ENCODE measurements at regions not wholly inside any gene's neighbourhood (a gene's known extent, or its start where the extent isn't known, plus 50 kb on each side); places are given as distances from the start of the nearest gene placed in this dataset.

DNA sequence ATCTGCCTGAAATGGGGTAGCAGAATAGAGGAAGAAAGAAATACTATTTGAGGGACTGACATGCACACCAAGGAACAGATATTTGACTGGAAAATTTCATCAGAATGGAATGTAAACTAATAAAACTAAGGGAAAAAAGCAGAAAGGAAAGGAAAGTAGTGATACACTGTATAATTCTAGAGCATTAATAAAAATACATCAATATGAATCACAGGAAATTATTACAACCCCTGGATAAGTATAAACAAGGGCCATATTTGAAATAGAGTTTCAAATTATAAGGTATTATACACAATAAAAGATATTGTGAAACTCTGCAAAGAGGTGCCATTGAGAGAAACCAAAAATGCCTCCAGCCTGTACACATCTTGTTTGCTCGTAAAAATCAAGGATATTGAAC, 149.6 kb downstream of the ICOS start:
- H3K9ac ChIP-seq (ENCODE audit: low read length) = no peak overlapping the region
- no peaks in the 10 kb centered on the region for H3K9me3 ChIP-seq (ENCODE audit: control insufficient read depth in 1 of 2, insufficient read depth in 1 of 2, low read depth in 1 of 2, low read length in 2 of 2)
- peaks cover 6% of the 10 kb centered on the region; the same call in 1 of the 2 replicates for H3K27me3 ChIP-seq (ENCODE audit: insufficient read depth, low read length)
- no TSS peak for BruUV-seq (replicated peaks)
- H3K4me2 ChIP-seq (ENCODE audit: low read length) = no peak overlapping the region
- ChIA-PET CTCF (no interaction called here), POLR2A (no interaction called here), RAD21 (ENCODE audit: low non-redundant PET in 1 of 2, low total read pairs in 2 of 2, uncharacterized antibody in 2 of 2, unreplicated experiment in 2 of 2) (no interaction called here)
- DNase-seq (ENCODE audit: low read depth, low spot score) (no peak), ATAC-seq (no peak)
- intact Hi-C loops (cut with micrococcal nuclease) = no loop called here
- TF ChIP-seq, protein P1, sequence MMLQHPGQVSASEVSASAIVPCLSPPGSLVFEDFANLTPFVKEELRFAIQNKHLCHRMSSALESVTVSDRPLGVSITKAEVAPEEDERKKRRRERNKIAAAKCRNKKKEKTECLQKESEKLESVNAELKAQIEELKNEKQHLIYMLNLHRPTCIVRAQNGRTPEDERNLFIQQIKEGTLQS (IDR thresholded peaks at IDR 0.05) = no peak
- TF ChIP-seq YY1 (IDR thresholded peaks at IDR 0.05; ENCODE audit: extremely low read depth, insufficient replicate concordance, low read depth, low read length) (no peak), POLR2A (IDR thresholded peaks at IDR 0.05; ENCODE audit: borderline replicate concordance, extremely low read depth, insufficient read depth, insufficient read length) (no peak), FOSL1 (IDR thresholded peaks at IDR 0.05; ENCODE audit: low read depth) (no peak), POLR2AphosphoS5 (IDR thresholded peaks at IDR 0.05; ENCODE audit: low read depth, low read length) (no peak), EZH2phosphoT487 (IDR thresholded peaks at IDR 0.05; ENCODE audit: borderline replicate concordance) (no peak), SRF (IDR thresholded peaks at IDR 0.05; ENCODE audit: low read depth) (no peak), SP1 (IDR thresholded peaks at IDR 0.05; ENCODE audit: low read depth) (no peak), SIN3A (IDR thresholded peaks at IDR 0.05; ENCODE audit: low read depth) (no peak), TCF7L2 (IDR thresholded peaks at IDR 0.05; ENCODE audit: borderline replicate concordance, extremely low read depth, insufficient read depth, insufficient read length) (no peak), ZNF274 (IDR thresholded peaks at IDR 0.05; ENCODE audit: low read depth, low read length) (no peak), CBX3 (IDR thresholded peaks at IDR 0.05; ENCODE audit: low read depth) (no peak), EZH2 (IDR thresholded peaks at IDR 0.05) (no peak), EGR1 (IDR thresholded peaks at IDR 0.05; ENCODE audit: low read depth) (no peak), CEBPB (IDR thresholded peaks at IDR 0.05; ENCODE audit: low read depth) (no peak), ELF1 (IDR thresholded peaks at IDR 0.05; ENCODE audit: borderline replicate concordance, low read depth) (no peak)
- TF ChIP-seq, protein P2, sequence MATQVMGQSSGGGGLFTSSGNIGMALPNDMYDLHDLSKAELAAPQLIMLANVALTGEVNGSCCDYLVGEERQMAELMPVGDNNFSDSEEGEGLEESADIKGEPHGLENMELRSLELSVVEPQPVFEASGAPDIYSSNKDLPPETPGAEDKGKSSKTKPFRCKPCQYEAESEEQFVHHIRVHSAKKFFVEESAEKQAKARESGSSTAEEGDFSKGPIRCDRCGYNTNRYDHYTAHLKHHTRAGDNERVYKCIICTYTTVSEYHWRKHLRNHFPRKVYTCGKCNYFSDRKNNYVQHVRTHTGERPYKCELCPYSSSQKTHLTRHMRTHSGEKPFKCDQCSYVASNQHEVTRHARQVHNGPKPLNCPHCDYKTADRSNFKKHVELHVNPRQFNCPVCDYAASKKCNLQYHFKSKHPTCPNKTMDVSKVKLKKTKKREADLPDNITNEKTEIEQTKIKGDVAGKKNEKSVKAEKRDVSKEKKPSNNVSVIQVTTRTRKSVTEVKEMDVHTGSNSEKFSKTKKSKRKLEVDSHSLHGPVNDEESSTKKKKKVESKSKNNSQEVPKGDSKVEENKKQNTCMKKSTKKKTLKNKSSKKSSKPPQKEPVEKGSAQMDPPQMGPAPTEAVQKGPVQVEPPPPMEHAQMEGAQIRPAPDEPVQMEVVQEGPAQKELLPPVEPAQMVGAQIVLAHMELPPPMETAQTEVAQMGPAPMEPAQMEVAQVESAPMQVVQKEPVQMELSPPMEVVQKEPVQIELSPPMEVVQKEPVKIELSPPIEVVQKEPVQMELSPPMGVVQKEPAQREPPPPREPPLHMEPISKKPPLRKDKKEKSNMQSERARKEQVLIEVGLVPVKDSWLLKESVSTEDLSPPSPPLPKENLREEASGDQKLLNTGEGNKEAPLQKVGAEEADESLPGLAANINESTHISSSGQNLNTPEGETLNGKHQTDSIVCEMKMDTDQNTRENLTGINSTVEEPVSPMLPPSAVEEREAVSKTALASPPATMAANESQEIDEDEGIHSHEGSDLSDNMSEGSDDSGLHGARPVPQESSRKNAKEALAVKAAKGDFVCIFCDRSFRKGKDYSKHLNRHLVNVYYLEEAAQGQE (IDR thresholded peaks at IDR 0.05; ENCODE audit: low read depth) = no peak
- TF ChIP-seq, protein P3, sequence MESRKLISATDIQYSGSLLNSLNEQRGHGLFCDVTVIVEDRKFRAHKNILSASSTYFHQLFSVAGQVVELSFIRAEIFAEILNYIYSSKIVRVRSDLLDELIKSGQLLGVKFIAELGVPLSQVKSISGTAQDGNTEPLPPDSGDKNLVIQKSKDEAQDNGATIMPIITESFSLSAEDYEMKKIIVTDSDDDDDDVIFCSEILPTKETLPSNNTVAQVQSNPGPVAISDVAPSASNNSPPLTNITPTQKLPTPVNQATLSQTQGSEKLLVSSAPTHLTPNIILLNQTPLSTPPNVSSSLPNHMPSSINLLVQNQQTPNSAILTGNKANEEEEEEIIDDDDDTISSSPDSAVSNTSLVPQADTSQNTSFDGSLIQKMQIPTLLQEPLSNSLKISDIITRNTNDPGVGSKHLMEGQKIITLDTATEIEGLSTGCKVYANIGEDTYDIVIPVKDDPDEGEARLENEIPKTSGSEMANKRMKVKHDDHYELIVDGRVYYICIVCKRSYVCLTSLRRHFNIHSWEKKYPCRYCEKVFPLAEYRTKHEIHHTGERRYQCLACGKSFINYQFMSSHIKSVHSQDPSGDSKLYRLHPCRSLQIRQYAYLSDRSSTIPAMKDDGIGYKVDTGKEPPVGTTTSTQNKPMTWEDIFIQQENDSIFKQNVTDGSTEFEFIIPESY (IDR thresholded peaks at IDR 0.05; ENCODE audit: extremely low read depth, insufficient replicate concordance, low read length) = no peak
- TF ChIP-seq, protein P4, sequence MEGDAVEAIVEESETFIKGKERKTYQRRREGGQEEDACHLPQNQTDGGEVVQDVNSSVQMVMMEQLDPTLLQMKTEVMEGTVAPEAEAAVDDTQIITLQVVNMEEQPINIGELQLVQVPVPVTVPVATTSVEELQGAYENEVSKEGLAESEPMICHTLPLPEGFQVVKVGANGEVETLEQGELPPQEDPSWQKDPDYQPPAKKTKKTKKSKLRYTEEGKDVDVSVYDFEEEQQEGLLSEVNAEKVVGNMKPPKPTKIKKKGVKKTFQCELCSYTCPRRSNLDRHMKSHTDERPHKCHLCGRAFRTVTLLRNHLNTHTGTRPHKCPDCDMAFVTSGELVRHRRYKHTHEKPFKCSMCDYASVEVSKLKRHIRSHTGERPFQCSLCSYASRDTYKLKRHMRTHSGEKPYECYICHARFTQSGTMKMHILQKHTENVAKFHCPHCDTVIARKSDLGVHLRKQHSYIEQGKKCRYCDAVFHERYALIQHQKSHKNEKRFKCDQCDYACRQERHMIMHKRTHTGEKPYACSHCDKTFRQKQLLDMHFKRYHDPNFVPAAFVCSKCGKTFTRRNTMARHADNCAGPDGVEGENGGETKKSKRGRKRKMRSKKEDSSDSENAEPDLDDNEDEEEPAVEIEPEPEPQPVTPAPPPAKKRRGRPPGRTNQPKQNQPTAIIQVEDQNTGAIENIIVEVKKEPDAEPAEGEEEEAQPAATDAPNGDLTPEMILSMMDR (IDR thresholded peaks at IDR 0.05 in 2 of 3, conservative IDR thresholded peaks at IDR 0.05 in 1 of 3; ENCODE audit: borderline replicate concordance in 1 of 3, insufficient read depth in 1 of 3, low read depth in 2 of 3, low read length in 2 of 3) = no peak
- TF ChIP-seq, protein P5, sequence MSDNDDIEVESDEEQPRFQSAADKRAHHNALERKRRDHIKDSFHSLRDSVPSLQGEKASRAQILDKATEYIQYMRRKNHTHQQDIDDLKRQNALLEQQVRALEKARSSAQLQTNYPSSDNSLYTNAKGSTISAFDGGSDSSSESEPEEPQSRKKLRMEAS (IDR thresholded peaks at IDR 0.05) = no peak
- no peak overlapping the region for H3K4me3 ChIP-seq (replicated peaks in 1 of 2; ENCODE audit: low read depth in 1 of 2, low read length in 2 of 2)
- H3K27ac ChIP-seq (ENCODE audit: low read depth, low read length) = no peak overlapping the region
- no peak overlapping the region for H2AFZ ChIP-seq (ENCODE audit: low read depth, low read length, poor library complexity, severe bottlenecking)
- H3K79me2 ChIP-seq (ENCODE audit: insufficient read depth, low read length) = no peaks in the 10 kb centered on the region
- H3K9me2 ChIP-seq (ENCODE audit: insufficient read depth) = no peaks in the 10 kb centered on the region
- H4K20me1 ChIP-seq (ENCODE audit: insufficient read depth) = no peaks in the 10 kb centered on the region
- no peaks in the 10 kb centered on the region for H3K4me1 ChIP-seq (ENCODE audit: control insufficient read depth in 1 of 2, insufficient read depth in 2 of 2, low read length in 2 of 2)
- H3K36me3 ChIP-seq (ENCODE audit: control insufficient read depth in 1 of 2, insufficient read depth in 2 of 2, low read length in 2 of 2) = no peaks in the 10 kb centered on the region
